ENCODE measurements at regions not wholly inside any gene's neighbourhood (a gene's known extent, or its start where the extent isn't known, plus 50 kb on each side); places are given as distances from the start of the nearest gene placed in this dataset.

GRCh38 chr20:48007351-48007750, 222.1 kb upstream of the SULF2 start:
- Histone ChIP-seq H3K4me1 (ENCODE audit: control insufficient read depth, insufficient read depth, low read depth, low read length) (peaks cover 7% of the 10 kb centered on the region), H2BK15ac (ENCODE audit: low read depth, poor library complexity, severe bottlenecking) (no peak overlapping the region), H2AK5ac (ENCODE audit: low read length, severe bottlenecking) (no peak overlapping the region), H3K4me3 (ENCODE audit: insufficient read depth in 1 of 2, low read depth in 1 of 2, low read length in 2 of 2) (no peak overlapping the region), H2BK5ac (ENCODE audit: low read depth, low read length, poor library complexity, severe bottlenecking) (no peak overlapping the region), H2BK120ac (ENCODE audit: low read depth, low read length) (no peak overlapping the region), H2BK12ac (ENCODE audit: low read length in 2 of 2) (no peak overlapping the region), H3K79me1 (replicated peaks; ENCODE audit: low read length, poor library complexity, severe bottlenecking) (no peaks in the 10 kb centered on the region), H3K14ac (ENCODE audit: low read length in 2 of 2) (no peak overlapping the region), H3K9ac (ENCODE audit: low read length) (no peak overlapping the region), H3K4ac (ENCODE audit: low read depth in 1 of 2, low read length in 2 of 2) (no peak overlapping the region), H3K36me3 (ENCODE audit: control insufficient read depth in 1 of 2, insufficient read depth in 2 of 2, low read depth in 1 of 2, low read length in 2 of 2) (no peaks in the 10 kb centered on the region), H3K18ac (ENCODE audit: low read depth in 1 of 2, low read length in 2 of 2) (no peak overlapping the region), H4K8ac (ENCODE audit: low read length) (no peak overlapping the region), H4K91ac (ENCODE audit: low read length) (no peak overlapping the region), H3K27me3 (ENCODE audit: control insufficient read depth in 1 of 2, insufficient read depth in 1 of 2, low read length in 2 of 2) (peaks cover 0 to 19% of the 10 kb centered on the region in 2 experiments), H3K4me2 (ENCODE audit: low read length, poor library complexity, severe bottlenecking) (no peak overlapping the region), H2AFZ (ENCODE audit: low read depth, low read length) (no peak overlapping the region), H3K27ac (ENCODE audit: low read length, poor library complexity, severe bottlenecking) (no peak overlapping the region), H3K23ac (ENCODE audit: low read length in 2 of 2) (no peak overlapping the region), H3K9me3 (ENCODE audit: control insufficient read depth, low read length) (peaks cover 33% of the 10 kb centered on the region)
- DNase-seq = no peak
- 91% methylated on average over 5 of the region's 5 CpGs for WGBS

- Histone ChIP-seq H3K14ac (ENCODE audit: low read length in 2 of 2) (no peak overlapping the region), H4K91ac (ENCODE audit: low read length) (no peak overlapping the region), H3K9me3 (ENCODE audit: control insufficient read depth, low read length) (peaks cover 27% of the 10 kb centered on the region), H3K79me1 (replicated peaks; ENCODE audit: low read length, poor library complexity, severe bottlenecking) (no peaks in the 10 kb centered on the region), H2BK120ac (ENCODE audit: low read depth, low read length) (no peak overlapping the region), H3K18ac (ENCODE audit: low read depth in 1 of 2, low read length in 2 of 2) (no peak overlapping the region), H2AFZ (ENCODE audit: low read depth, low read length) (no peak overlapping the region), H2BK15ac (ENCODE audit: low read depth, poor library complexity, severe bottlenecking) (no peak overlapping the region), H3K4me2 (ENCODE audit: low read length, poor library complexity, severe bottlenecking) (no peak overlapping the region), H3K27ac (ENCODE audit: low read length, poor library complexity, severe bottlenecking) (no peak overlapping the region), H3K36me3 (ENCODE audit: control insufficient read depth in 1 of 2, insufficient read depth in 2 of 2, low read depth in 1 of 2, low read length in 2 of 2) (no peaks in the 10 kb centered on the region), H3K4me3 (ENCODE audit: insufficient read depth in 1 of 2, low read depth in 1 of 2, low read length in 2 of 2) (no peak overlapping the region), H2AK5ac (ENCODE audit: low read length, severe bottlenecking) (no peak overlapping the region), H3K9ac (ENCODE audit: low read length) (no peak overlapping the region), H3K4me1 (ENCODE audit: control insufficient read depth, insufficient read depth, low read depth, low read length) (peaks cover 7% of the 10 kb centered on the region), H3K4ac (ENCODE audit: low read depth in 1 of 2, low read length in 2 of 2) (no peak overlapping the region), H2BK5ac (ENCODE audit: low read depth, low read length, poor library complexity, severe bottlenecking) (no peak overlapping the region), H4K8ac (ENCODE audit: low read length) (no peak overlapping the region), H2BK12ac (ENCODE audit: low read length in 2 of 2) (no peak overlapping the region), H3K27me3 (ENCODE audit: control insufficient read depth in 1 of 2, insufficient read depth in 1 of 2, low read length in 2 of 2) (peaks cover 0 to 20% of the 10 kb centered on the region in 2 experiments), H3K23ac (ENCODE audit: low read length in 2 of 2) (no peak overlapping the region)
- 60% methylated on average over 14 of the region's 14 CpGs for WGBS
- no peak for DNase-seq
Measured at GRCh38 chr20:48006036-48006833, 221.0 kb upstream of the SULF2 start.

GRCh38 chr20:48003021-48003420, 217.7 kb upstream of the SULF2 start:
- WGBS = 90% methylated on average over 2 of the region's 2 CpGs
- Histone ChIP-seq H2BK12ac (ENCODE audit: low read length in 2 of 2) (no peak overlapping the region), H2BK120ac (ENCODE audit: low read depth, low read length) (no peak overlapping the region), H3K23ac (ENCODE audit: low read length in 2 of 2) (no peak overlapping the region), H3K4me1 (ENCODE audit: control insufficient read depth, insufficient read depth, low read depth, low read length) (peaks cover 7% of the 10 kb centered on the region), H3K36me3 (ENCODE audit: control insufficient read depth in 1 of 2, insufficient read depth in 2 of 2, low read depth in 1 of 2, low read length in 2 of 2) (no peaks in the 10 kb centered on the region), H4K91ac (ENCODE audit: low read length) (no peak overlapping the region), H3K18ac (ENCODE audit: low read depth in 1 of 2, low read length in 2 of 2) (no peak overlapping the region), H3K14ac (ENCODE audit: low read length in 2 of 2) (no peak overlapping the region), H3K27me3 (ENCODE audit: control insufficient read depth in 1 of 2, insufficient read depth in 1 of 2, low read length in 2 of 2) (peaks cover 0 to 20% of the 10 kb centered on the region in 2 experiments), H4K8ac (ENCODE audit: low read length) (no peak overlapping the region), H3K9ac (ENCODE audit: low read length) (no peak overlapping the region), H3K9me3 (ENCODE audit: control insufficient read depth, low read length) (peaks cover 14% of the 10 kb centered on the region), H2AK5ac (ENCODE audit: low read length, severe bottlenecking) (no peak overlapping the region), H3K4me2 (ENCODE audit: low read length, poor library complexity, severe bottlenecking) (no peak overlapping the region), H2BK5ac (ENCODE audit: low read depth, low read length, poor library complexity, severe bottlenecking) (no peak overlapping the region), H3K27ac (ENCODE audit: low read length, poor library complexity, severe bottlenecking) (no peak overlapping the region), H3K4me3 (ENCODE audit: insufficient read depth in 1 of 2, low read depth in 1 of 2, low read length in 2 of 2) (no peak overlapping the region), H3K79me1 (replicated peaks; ENCODE audit: low read length, poor library complexity, severe bottlenecking) (no peaks in the 10 kb centered on the region), H3K4ac (ENCODE audit: low read depth in 1 of 2, low read length in 2 of 2) (no peak overlapping the region), H2BK15ac (ENCODE audit: low read depth, poor library complexity, severe bottlenecking) (no peak overlapping the region), H2AFZ (ENCODE audit: low read depth, low read length) (no peak overlapping the region)
- DNase-seq = no peak

- H3K27ac ChIP-seq (ENCODE audit: low read length, poor library complexity, severe bottlenecking) = no peak overlapping the region
- H3K14ac ChIP-seq (ENCODE audit: low read length in 2 of 2) = no peak overlapping the region
- H2AK5ac ChIP-seq (ENCODE audit: low read length, severe bottlenecking) = no peak overlapping the region
- H2BK5ac ChIP-seq (ENCODE audit: low read depth, low read length, poor library complexity, severe bottlenecking) = no peak overlapping the region
- H2BK15ac ChIP-seq (ENCODE audit: low read depth, poor library complexity, severe bottlenecking) = no peak overlapping the region
- H3K18ac ChIP-seq (ENCODE audit: low read depth in 1 of 2, low read length in 2 of 2) = no peak overlapping the region
- no peaks in the 10 kb centered on the region for H3K79me1 ChIP-seq (replicated peaks; ENCODE audit: low read length, poor library complexity, severe bottlenecking)
- H2AFZ ChIP-seq (ENCODE audit: low read depth, low read length) = no peak overlapping the region
- no peak overlapping the region for H3K23ac ChIP-seq (ENCODE audit: low read length in 2 of 2)
- 44% methylated on average over 2 of the region's 2 CpGs for WGBS
- no peak for DNase-seq
- no peak overlapping the region for H2BK120ac ChIP-seq (ENCODE audit: low read depth, low read length)
- H3K9me3 ChIP-seq (ENCODE audit: control insufficient read depth, low read length) = peaks cover 14% of the 10 kb centered on the region
- no peak overlapping the region for H2BK12ac ChIP-seq (ENCODE audit: low read length in 2 of 2)
- no peak overlapping the region for H3K4me2 ChIP-seq (ENCODE audit: low read length, poor library complexity, severe bottlenecking)
- no peak overlapping the region for H3K9ac ChIP-seq (ENCODE audit: low read length)
- H3K27me3 ChIP-seq (ENCODE audit: control insufficient read depth in 1 of 2, insufficient read depth in 1 of 2, low read length in 2 of 2) = peaks cover 0 to 20% of the 10 kb centered on the region in 2 experiments
- no peak overlapping the region for H3K4me3 ChIP-seq (ENCODE audit: insufficient read depth in 1 of 2, low read depth in 1 of 2, low read length in 2 of 2)
- H3K4me1 ChIP-seq (ENCODE audit: control insufficient read depth, insufficient read depth, low read depth, low read length) = peaks cover 7% of the 10 kb centered on the region
- H4K8ac ChIP-seq (ENCODE audit: low read length) = no peak overlapping the region
- H3K4ac ChIP-seq (ENCODE audit: low read depth in 1 of 2, low read length in 2 of 2) = no peak overlapping the region
- no peaks in the 10 kb centered on the region for H3K36me3 ChIP-seq (ENCODE audit: control insufficient read depth in 1 of 2, insufficient read depth in 2 of 2, low read depth in 1 of 2, low read length in 2 of 2)
- H4K91ac ChIP-seq (ENCODE audit: low read length) = no peak overlapping the region
Measured at GRCh38 chr20:48002517-48002970, 217.3 kb upstream of the SULF2 start.
